GM12878 (cell line): ENCODE measurements at regions not wholly inside any gene's neighbourhood (a gene's known extent, or its start where the extent isn't known, plus 50 kb on each side); places are given as distances from the start of the nearest gene placed in this dataset.

Experiments used
- BMI1 ChIP-seq: fragments of 450-650 bp; IDR thresholded peaks from 2 replicates; pipeline ENCODE4 v1.6.1; 2016; ENCODE audit warnings: mild to moderate bottlenecking, moderate library complexity, borderline replicate concordance
- CBX3 ChIP-seq: fragments of 200-600 bp; sonication (generic); IDR thresholded peaks from 2 replicates; pipeline ENCODE4 v1.6.1; 2016; ENCODE audit warnings: low read depth, borderline replicate concordance
- EED ChIP-seq: sonication (generic); IDR thresholded peaks from 2 replicates; pipeline ENCODE4 v1.6.1; 2016; ENCODE audit warnings: antibody characterized with exemption, low read depth
- EZH2 ChIP-seq: IDR thresholded peaks from 2 replicates; pipeline ENCODE4 v1.6.1; 2012; ENCODE audit warnings: low read depth, mild to moderate bottlenecking, control low read depth, inconsistent platforms, low read length, borderline replicate concordance; ENCODE audit not compliant: control insufficient read depth
- FOS ChIP-seq: IDR thresholded peaks from 3 replicates; pipeline ENCODE4 v1.6.1; 2011; ENCODE audit warnings: borderline replicate concordance; ENCODE audit not compliant: insufficient read length; ENCODE audit errors: extremely low read depth
- NR2C2 ChIP-seq: IDR thresholded peaks from 2 replicates; pipeline ENCODE4 v1.6.1; 2011; ENCODE audit warnings: borderline replicate concordance, low read depth; ENCODE audit not compliant: control insufficient read depth, insufficient read length
- NRF1 ChIP-seq: conservative IDR thresholded peaks from 2 replicates; pipeline ENCODE4 v1.6.1; 2011; ENCODE audit warnings: mild to moderate bottlenecking, low read depth, low read length, improper control_type of control experiment
- POLR2A ChIP-seq: IDR thresholded peaks from 2 replicates; pipeline ENCODE4 v1.6.1; 2011; ENCODE audit warnings: low read depth, mild to moderate bottlenecking, low read length
- ZNF384 ChIP-seq: IDR thresholded peaks from 2 replicates; pipeline ENCODE4 v1.6.1; 2012; ENCODE audit warnings: low read depth, mild to moderate bottlenecking, low read length, improper control_type of control experiment, borderline replicate concordance
- TF ChIP-seq, protein P1 (sequence below), 3 experiments: IDR thresholded peaks in 2 of 3; conservative IDR thresholded peaks in 1 of 3; 2 replicates each; pipeline ENCODE4 v1.5.1; 2011; ENCODE audit warnings: low read depth in 3 of 3, low read length in 3 of 3, mild to moderate bottlenecking in 3 of 3, control low read depth in 2 of 3, moderate library complexity in 2 of 3, inconsistent platforms in 1 of 3, mixed read lengths in 1 of 3; ENCODE audit not compliant: control insufficient read depth in 2 of 3, insufficient read depth in 1 of 3; ENCODE audit errors: extremely low read depth in 1 of 3
- TF ChIP-seq, protein P2 (sequence below): fragments of 450-650 bp; formaldehyde crosslinking; IDR thresholded peaks from 2 replicates; pipeline ENCODE4 v1.5.0; 2022; ENCODE audit warnings: mild to moderate bottlenecking, missing genetic modification characterization
- TF ChIP-seq, protein P3 (sequence below): IDR thresholded peaks from 2 replicates; pipeline ENCODE4 v1.6.1; 2011; ENCODE audit warnings: borderline replicate concordance, low read depth, mild to moderate bottlenecking, moderate library complexity, mixed read lengths, low read length; ENCODE audit not compliant: insufficient read depth; ENCODE audit errors: extremely low read length

DNA sequence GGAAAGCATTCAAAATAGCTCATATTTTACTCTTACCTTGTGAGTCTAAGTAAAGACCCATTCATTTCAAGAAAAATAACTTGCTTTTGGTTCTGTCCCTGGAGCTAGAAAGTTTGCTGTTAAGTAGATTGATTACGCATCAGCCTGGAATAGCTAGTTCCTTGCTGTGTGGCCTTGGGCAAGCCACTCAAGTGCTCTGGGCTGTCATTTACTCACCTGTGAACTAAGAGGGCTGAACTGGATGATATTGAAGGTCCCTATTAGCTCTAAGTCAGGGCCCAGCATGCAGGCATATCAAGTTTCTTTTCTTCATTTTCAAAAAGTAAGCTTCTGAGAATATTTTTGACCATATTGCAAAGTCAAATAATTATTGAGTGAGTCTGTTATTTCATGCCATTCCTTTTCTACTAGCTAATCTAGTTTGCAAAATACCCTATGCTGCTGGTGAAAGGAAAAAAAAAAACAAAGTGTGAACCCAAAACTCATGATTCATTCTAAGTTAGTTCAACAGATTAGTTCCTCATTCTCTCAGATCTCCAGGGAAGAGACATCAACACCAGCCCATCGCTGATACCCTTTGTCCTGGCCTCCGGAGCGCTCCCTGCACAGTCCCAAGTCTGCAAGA, 106.5 kb upstream of the GMDS start:
- TF ChIP-seq, protein P1, sequence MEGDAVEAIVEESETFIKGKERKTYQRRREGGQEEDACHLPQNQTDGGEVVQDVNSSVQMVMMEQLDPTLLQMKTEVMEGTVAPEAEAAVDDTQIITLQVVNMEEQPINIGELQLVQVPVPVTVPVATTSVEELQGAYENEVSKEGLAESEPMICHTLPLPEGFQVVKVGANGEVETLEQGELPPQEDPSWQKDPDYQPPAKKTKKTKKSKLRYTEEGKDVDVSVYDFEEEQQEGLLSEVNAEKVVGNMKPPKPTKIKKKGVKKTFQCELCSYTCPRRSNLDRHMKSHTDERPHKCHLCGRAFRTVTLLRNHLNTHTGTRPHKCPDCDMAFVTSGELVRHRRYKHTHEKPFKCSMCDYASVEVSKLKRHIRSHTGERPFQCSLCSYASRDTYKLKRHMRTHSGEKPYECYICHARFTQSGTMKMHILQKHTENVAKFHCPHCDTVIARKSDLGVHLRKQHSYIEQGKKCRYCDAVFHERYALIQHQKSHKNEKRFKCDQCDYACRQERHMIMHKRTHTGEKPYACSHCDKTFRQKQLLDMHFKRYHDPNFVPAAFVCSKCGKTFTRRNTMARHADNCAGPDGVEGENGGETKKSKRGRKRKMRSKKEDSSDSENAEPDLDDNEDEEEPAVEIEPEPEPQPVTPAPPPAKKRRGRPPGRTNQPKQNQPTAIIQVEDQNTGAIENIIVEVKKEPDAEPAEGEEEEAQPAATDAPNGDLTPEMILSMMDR (IDR thresholded peaks at IDR 0.05 in 2 of 3, conservative IDR thresholded peaks at IDR 0.05 in 1 of 3; ENCODE audit: control insufficient read depth in 2 of 3, extremely low read depth in 1 of 3, insufficient read depth in 1 of 3, low read depth in 3 of 3, low read length in 3 of 3), result no peak
- TF ChIP-seq NR2C2, result no peak
- TF ChIP-seq NRF1, result no peak
- TF ChIP-seq EZH2, result no peak
- TF ChIP-seq, protein P2, sequence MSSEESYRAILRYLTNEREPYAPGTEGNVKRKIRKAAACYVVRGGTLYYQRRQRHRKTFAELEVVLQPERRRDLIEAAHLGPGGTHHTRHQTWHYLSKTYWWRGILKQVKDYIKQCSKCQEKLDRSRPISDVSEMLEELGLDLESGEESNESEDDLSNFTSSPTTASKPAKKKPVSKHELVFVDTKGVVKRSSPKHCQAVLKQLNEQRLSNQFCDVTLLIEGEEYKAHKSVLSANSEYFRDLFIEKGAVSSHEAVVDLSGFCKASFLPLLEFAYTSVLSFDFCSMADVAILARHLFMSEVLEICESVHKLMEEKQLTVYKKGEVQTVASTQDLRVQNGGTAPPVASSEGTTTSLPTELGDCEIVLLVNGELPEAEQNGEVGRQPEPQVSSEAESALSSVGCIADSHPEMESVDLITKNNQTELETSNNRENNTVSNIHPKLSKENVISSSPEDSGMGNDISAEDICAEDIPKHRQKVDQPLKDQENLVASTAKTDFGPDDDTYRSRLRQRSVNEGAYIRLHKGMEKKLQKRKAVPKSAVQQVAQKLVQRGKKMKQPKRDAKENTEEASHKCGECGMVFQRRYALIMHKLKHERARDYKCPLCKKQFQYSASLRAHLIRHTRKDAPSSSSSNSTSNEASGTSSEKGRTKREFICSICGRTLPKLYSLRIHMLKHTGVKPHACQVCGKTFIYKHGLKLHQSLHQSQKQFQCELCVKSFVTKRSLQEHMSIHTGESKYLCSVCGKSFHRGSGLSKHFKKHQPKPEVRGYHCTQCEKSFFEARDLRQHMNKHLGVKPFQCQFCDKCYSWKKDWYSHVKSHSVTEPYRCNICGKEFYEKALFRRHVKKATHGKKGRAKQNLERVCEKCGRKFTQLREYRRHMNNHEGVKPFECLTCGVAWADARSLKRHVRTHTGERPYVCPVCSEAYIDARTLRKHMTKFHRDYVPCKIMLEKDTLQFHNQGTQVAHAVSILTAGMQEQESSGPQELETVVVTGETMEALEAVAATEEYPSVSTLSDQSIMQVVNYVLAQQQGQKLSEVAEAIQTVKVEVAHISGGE, result no peak
- TF ChIP-seq BMI1, result no peak
- TF ChIP-seq POLR2A, result no peak
- no peak for TF ChIP-seq FOS
- TF ChIP-seq, protein P3, sequence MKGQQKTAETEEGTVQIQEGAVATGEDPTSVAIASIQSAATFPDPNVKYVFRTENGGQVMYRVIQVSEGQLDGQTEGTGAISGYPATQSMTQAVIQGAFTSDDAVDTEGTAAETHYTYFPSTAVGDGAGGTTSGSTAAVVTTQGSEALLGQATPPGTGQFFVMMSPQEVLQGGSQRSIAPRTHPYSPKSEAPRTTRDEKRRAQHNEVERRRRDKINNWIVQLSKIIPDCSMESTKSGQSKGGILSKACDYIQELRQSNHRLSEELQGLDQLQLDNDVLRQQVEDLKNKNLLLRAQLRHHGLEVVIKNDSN, result no peak
- TF ChIP-seq EED, result no peak
- TF ChIP-seq CBX3, result no peak
- TF ChIP-seq ZNF384, result no peak
